ENCODE measurements at regions not wholly inside any gene's neighbourhood (a gene's known extent, or its start where the extent isn't known, plus 50 kb on each side); places are given as distances from the start of the nearest gene placed in this dataset.

GRCh38 chr16:65937455-65937854 lies 429.0 kb upstream of the CDH5 start:
- Histone ChIP-seq H3K9me3 (no peaks in the 10 kb centered on the region), H3K4me1 (no peaks in the 10 kb centered on the region), H3K4me3 (no peak overlapping the region), H3K27me3 (no peaks in the 10 kb centered on the region), H3K27ac (no peak overlapping the region), H3K36me3 (no peaks in the 10 kb centered on the region)
- no peak for TF ChIP-seq POLR2AphosphoS5 (IDR thresholded peaks at IDR 0.05; ENCODE audit: insufficient read depth in 1 of 2, low read depth in 1 of 2)
- TF ChIP-seq CTCF (IDR thresholded peaks at IDR 0.05), result no peak
- no peak for TF ChIP-seq POLR2A (IDR thresholded peaks at IDR 0.05)
- intact Hi-C loops (cut with DNase I), result no loop called here
- DNase-seq (ENCODE audit: extremely low spot score in 2 of 2), result peak in 1 of 2 donors; percentile 2

GRCh38 chr16:65936096-65936495 lies 430.4 kb upstream of the CDH5 start:
- intact Hi-C loops (cut with DNase I), result no loop called here
- DNase-seq (ENCODE audit: extremely low spot score in 2 of 2), result peak; percentile 31 to 34
- no peaks in the 10 kb centered on the region for H3K36me3 ChIP-seq
- no peaks in the 10 kb centered on the region for H3K27me3 ChIP-seq
- no peaks in the 10 kb centered on the region for H3K4me1 ChIP-seq
- H3K4me3 ChIP-seq, result no peak overlapping the region
- H3K9me3 ChIP-seq, result no peaks in the 10 kb centered on the region
- H3K27ac ChIP-seq, result no peak overlapping the region
- TF ChIP-seq CTCF (IDR thresholded peaks at IDR 0.05), result no peak
- no peak for TF ChIP-seq POLR2A (IDR thresholded peaks at IDR 0.05)
- TF ChIP-seq POLR2AphosphoS5 (IDR thresholded peaks at IDR 0.05; ENCODE audit: insufficient read depth in 1 of 2, low read depth in 1 of 2), result no peak

GRCh38 chr16:65934443-65934842 lies 432.0 kb upstream of the CDH5 start:
- intact Hi-C loops (cut with DNase I), result no loop called here

GRCh38 chr16:65933703-65934102 lies 432.8 kb upstream of the CDH5 start:
- intact Hi-C loops (cut with DNase I), result no loop called here
- no peaks in the 10 kb centered on the region for H3K4me1 ChIP-seq
- H3K4me3 ChIP-seq, result no peak overlapping the region
- TF ChIP-seq POLR2A (IDR thresholded peaks at IDR 0.05) (no peak), CTCF (IDR thresholded peaks at IDR 0.05) (no peak), POLR2AphosphoS5 (IDR thresholded peaks at IDR 0.05; ENCODE audit: insufficient read depth in 1 of 2, low read depth in 1 of 2) (no peak)
- no peaks in the 10 kb centered on the region for H3K36me3 ChIP-seq
- DNase-seq (ENCODE audit: extremely low spot score in 2 of 2), result no peak
- H3K27me3 ChIP-seq, result no peaks in the 10 kb centered on the region
- H3K9me3 ChIP-seq, result no peaks in the 10 kb centered on the region
- no peak overlapping the region for H3K27ac ChIP-seq

More at GRCh38 chr16:65934443-65934842, 432.0 kb upstream of the CDH5 start:
- TF ChIP-seq POLR2A (IDR thresholded peaks at IDR 0.05), result no peak
- TF ChIP-seq POLR2AphosphoS5 (IDR thresholded peaks at IDR 0.05; ENCODE audit: insufficient read depth in 1 of 2, low read depth in 1 of 2), result no peak
- no peak for TF ChIP-seq CTCF (IDR thresholded peaks at IDR 0.05)
- DNase-seq (ENCODE audit: extremely low spot score in 2 of 2), result peak; percentile 46 to 60
- H3K4me3 ChIP-seq, result no peak overlapping the region
- H3K36me3 ChIP-seq, result no peaks in the 10 kb centered on the region
- no peaks in the 10 kb centered on the region for H3K9me3 ChIP-seq
- H3K27ac ChIP-seq, result no peak overlapping the region
- no peaks in the 10 kb centered on the region for H3K27me3 ChIP-seq
- H3K4me1 ChIP-seq, result no peaks in the 10 kb centered on the region

GRCh38 chr16:65932350-65933072 lies 434.0 kb upstream of the CDH5 start:
- Histone ChIP-seq H3K36me3 (no peaks in the 10 kb centered on the region), H3K4me1 (no peaks in the 10 kb centered on the region), H3K9me3 (no peaks in the 10 kb centered on the region), H3K27me3 (no peaks in the 10 kb centered on the region), H3K27ac (no peak overlapping the region), H3K4me3 (no peak overlapping the region)
- TF ChIP-seq POLR2AphosphoS5 (IDR thresholded peaks at IDR 0.05; ENCODE audit: insufficient read depth in 1 of 2, low read depth in 1 of 2), result no peak
- TF ChIP-seq POLR2A (IDR thresholded peaks at IDR 0.05), result no peak
- TF ChIP-seq CTCF (IDR thresholded peaks at IDR 0.05), result no peak
- intact Hi-C loops (cut with DNase I), result no loop called here
- peak; percentile 3 to 16 for DNase-seq (ENCODE audit: extremely low spot score in 2 of 2)
